ENCODE measurements at regions not wholly inside any gene's neighbourhood (a gene's known extent, or its start where the extent isn't known, plus 50 kb on each side); places are given as distances from the start of the nearest gene placed in this dataset.

- TF ChIP-seq ZBTB33 (IDR thresholded peaks at IDR 0.05) (no peak), BACH1 (IDR thresholded peaks at IDR 0.05; ENCODE audit: borderline replicate concordance) (no peak), CREB1 (IDR thresholded peaks at IDR 0.05; ENCODE audit: low read depth) (no peak), PBX3 (IDR thresholded peaks at IDR 0.05; ENCODE audit: insufficient replicate concordance, low read depth, low read length) (no peak), PAX5 (IDR thresholded peaks at IDR 0.05; ENCODE audit: borderline replicate concordance, low read depth, low read length) (no peak), CEBPZ (IDR thresholded peaks at IDR 0.05; ENCODE audit: low read depth, low read length) (no peak)
These were observed 188.7 kb downstream of the GADD45G start (continued) for GRCh38 chr9:89793551-89793950.

GRCh38 chr9:89794918-89795317, 190.1 kb downstream of the GADD45G start:
- RAD21 ChIA-PET (ENCODE audit: unreplicated experiment): interaction anchor here (1.0 kb wide), 1 partner anchor 21 kb away, joined by 5 read pairs; no protein-coding TSS in a partner anchor
- BruUV-seq (replicated peaks): no TSS peak

More at GRCh38 chr9:89794918-89795317, 190.1 kb downstream of the GADD45G start:
- H3K9me3 ChIP-seq (replicated peaks; ENCODE audit: control insufficient read depth, insufficient read depth, low read length): no peaks in the 10 kb centered on the region
- ChIA-PET SMC1A (ENCODE audit: uncharacterized antibody, unreplicated experiment) (interaction anchor here (1.0 kb wide), 1 partner anchor 44 kb away, joined by 4 read pairs; no protein-coding TSS in a partner anchor), CTCF (no interaction called here), POLR2A (no interaction called here)
- H3K27ac ChIP-seq (ENCODE audit: control insufficient read depth, insufficient read depth): no peak overlapping the region
- no peaks in the 10 kb centered on the region for H3K4me1 ChIP-seq (ENCODE audit: control insufficient read depth, insufficient read depth, low read length)
- H3K4me2 ChIP-seq (ENCODE audit: control insufficient read depth, insufficient read depth): no peak overlapping the region
- intact Hi-C loops (cut with micrococcal nuclease; ENCODE audit: unreplicated experiment) (no loop called here), in situ Hi-C loops (cut with MboI) (no loop called here)
- no peak overlapping the region for H3K4me3 ChIP-seq
- no peak overlapping the region for H2AFZ ChIP-seq (ENCODE audit: control insufficient read depth, low read depth, low read length)
- peaks cover 0 to 3% of the 10 kb centered on the region in 2 experiments; a peak in 1 of 4 replicates for H3K27me3 ChIP-seq (replicated peaks in 1 of 2; ENCODE audit: control insufficient read depth in 2 of 2, insufficient read depth in 2 of 2, low read length in 1 of 2)
- DNase-seq (ENCODE audit: low read depth, low spot score): no peak
- no peaks in the 10 kb centered on the region for H3K36me3 ChIP-seq (ENCODE audit: control insufficient read depth in 2 of 2, insufficient read depth in 2 of 2, low read length in 1 of 2)
- FAIRE-seq: no peak
- H4K20me1 ChIP-seq (ENCODE audit: control insufficient read depth, insufficient read depth): no peaks in the 10 kb centered on the region
- no peak overlapping the region for H3K9ac ChIP-seq (ENCODE audit: control insufficient read depth, insufficient read depth, low read length)
- TF ChIP-seq KAT2A (conservative IDR thresholded peaks at IDR 0.05; ENCODE audit: control insufficient read depth, low read depth, low read length) (no peak), TARDBP (IDR thresholded peaks at IDR 0.05; ENCODE audit: borderline replicate concordance) (no peak), NR2C1 (IDR thresholded peaks at IDR 0.05) (no peak), PAX8 (IDR thresholded peaks at IDR 0.05) (no peak), ASH2L (IDR thresholded peaks at IDR 0.05; ENCODE audit: borderline replicate concordance, low read depth) (no peak), CBX5 (IDR thresholded peaks at IDR 0.05; ENCODE audit: low read depth) (no peak), ZNF207 (IDR thresholded peaks at IDR 0.05; ENCODE audit: borderline replicate concordance) (no peak), NR2F1 (conservative IDR thresholded peaks at IDR 0.05) (no peak)
- no peaks in the 10 kb centered on the region for H3K79me2 ChIP-seq (ENCODE audit: control insufficient read depth, insufficient read depth, low read length)
- ATAC-seq: no peak
- 31% methylated on average over 10 of the region's 10 CpGs for WGBS (ENCODE audit: insufficient coverage, insufficient replicate concordance, low lambda C conversion rate, missing lambda C conversion rate)
